ENCODE measurements at regions not wholly inside any gene's neighbourhood (a gene's known extent, or its start where the extent isn't known, plus 50 kb on each side); places are given as distances from the start of the nearest gene placed in this dataset.

DNA sequence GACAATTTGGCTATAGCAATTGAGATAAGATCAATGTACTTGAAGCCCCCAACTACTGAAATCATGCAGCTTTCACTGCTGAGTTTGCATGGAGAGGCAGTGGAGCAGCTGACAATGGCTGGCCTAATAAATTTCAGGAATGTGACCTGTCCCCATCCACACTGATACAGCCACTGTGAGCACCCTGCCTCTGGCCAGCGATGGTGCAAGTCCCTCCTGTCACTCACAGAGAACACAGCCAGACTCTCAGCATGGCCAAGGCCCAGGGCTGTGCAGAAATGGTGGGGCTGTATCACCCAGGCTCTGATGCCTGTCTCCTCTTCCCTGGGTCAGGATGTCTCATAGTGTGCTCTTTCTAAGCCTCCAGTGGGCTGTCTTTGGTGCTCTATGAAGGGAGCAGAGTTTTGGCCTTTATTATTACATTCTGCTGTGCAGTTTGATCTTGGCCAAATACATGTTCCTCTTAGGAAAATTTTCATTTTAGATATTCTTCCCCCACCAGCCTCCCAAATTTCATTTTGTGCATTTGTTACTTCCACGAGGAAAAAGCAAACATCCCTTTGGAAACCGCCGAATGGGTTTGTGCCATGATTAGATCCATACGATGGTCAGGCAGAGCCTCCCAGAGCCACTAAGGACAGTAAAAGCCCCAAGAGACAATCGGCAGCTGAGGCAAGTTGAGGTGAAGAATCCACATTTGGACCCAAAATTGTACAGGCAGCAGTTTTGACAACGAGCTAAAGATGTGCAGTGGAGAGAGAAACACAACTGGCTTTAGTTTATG, 85.1 kb upstream of the WSCD2 start:
- no peaks in the 10 kb centered on the region for H3K9me3 Mint-ChIP-seq
- no peak overlapping the region for H3K4me3 Mint-ChIP-seq
- H3K4me1 Mint-ChIP-seq, result peaks cover 4% of the 10 kb centered on the region
- peaks cover 32% of the 10 kb centered on the region for H3K27me3 Mint-ChIP-seq (ENCODE audit: low read depth)
- H3K27ac Mint-ChIP-seq (ENCODE audit: unreplicated experiment), result no peak overlapping the region
- no peak for DNase-seq (ENCODE audit: low read depth, low spot score)
- no peaks in the 10 kb centered on the region for H3K36me3 Mint-ChIP-seq (ENCODE audit: low read depth)
- TF ChIP-seq, protein P1, sequence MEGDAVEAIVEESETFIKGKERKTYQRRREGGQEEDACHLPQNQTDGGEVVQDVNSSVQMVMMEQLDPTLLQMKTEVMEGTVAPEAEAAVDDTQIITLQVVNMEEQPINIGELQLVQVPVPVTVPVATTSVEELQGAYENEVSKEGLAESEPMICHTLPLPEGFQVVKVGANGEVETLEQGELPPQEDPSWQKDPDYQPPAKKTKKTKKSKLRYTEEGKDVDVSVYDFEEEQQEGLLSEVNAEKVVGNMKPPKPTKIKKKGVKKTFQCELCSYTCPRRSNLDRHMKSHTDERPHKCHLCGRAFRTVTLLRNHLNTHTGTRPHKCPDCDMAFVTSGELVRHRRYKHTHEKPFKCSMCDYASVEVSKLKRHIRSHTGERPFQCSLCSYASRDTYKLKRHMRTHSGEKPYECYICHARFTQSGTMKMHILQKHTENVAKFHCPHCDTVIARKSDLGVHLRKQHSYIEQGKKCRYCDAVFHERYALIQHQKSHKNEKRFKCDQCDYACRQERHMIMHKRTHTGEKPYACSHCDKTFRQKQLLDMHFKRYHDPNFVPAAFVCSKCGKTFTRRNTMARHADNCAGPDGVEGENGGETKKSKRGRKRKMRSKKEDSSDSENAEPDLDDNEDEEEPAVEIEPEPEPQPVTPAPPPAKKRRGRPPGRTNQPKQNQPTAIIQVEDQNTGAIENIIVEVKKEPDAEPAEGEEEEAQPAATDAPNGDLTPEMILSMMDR (conservative IDR thresholded peaks at IDR 0.05), result no peak

DNA sequence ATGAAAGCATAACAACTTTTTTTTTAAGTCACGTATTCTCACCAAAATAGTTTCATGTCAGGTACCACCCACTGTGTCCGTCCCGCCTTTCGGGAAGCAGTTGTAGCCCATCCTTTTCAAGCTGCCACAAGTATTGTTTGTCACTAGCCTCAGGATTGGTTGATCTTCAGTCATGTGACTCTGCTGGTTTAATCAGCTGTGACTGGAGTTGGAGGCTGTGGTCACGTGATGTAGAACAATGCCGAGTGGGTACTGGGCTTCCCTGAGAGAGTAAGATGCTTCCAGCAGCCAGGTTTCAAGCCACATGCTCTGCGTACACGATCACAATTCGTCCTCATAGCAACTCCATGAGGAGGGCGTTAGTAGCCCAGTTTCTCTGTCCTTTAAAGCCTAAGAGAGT, 83.0 kb upstream of the WSCD2 start:
- Mint-ChIP-seq H3K27me3 (ENCODE audit: low read depth) (peaks cover 32% of the 10 kb centered on the region), H3K9me3 (no peaks in the 10 kb centered on the region), H3K27ac (ENCODE audit: unreplicated experiment) (no peak overlapping the region), H3K4me1 (peaks cover 4% of the 10 kb centered on the region), H3K36me3 (ENCODE audit: low read depth) (no peaks in the 10 kb centered on the region), H3K4me3 (no peak overlapping the region)
- no peak for DNase-seq (ENCODE audit: low read depth, low spot score)
- TF ChIP-seq, protein P1 (conservative IDR thresholded peaks at IDR 0.05), result no peak

DNA sequence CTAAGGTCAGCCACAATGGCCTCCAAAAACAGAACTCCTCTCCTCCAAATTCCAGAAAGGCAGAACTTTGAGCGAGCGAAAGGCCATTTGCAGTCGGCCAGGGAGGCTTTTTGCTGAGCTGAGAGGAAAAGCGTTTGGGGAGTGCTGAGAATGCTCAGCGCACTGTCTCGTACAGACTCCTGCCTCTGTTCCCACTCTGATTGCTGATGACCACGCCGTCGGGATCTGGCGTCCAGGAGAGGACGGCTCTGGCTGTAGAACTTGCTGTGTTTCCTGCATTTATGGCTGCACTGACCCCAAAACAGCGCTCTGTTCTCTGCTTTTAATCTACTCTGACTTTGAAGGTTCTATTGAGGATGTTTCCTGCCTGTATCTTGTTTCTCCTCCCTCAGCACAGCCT, 82.4 kb upstream of the WSCD2 start:
- H3K4me3 Mint-ChIP-seq, result no peak overlapping the region
- DNase-seq (ENCODE audit: low read depth, low spot score), result no peak
- no peaks in the 10 kb centered on the region for H3K9me3 Mint-ChIP-seq
- H3K4me1 Mint-ChIP-seq, result peaks cover 7% of the 10 kb centered on the region
- peaks cover 30% of the 10 kb centered on the region for H3K27me3 Mint-ChIP-seq (ENCODE audit: low read depth)
- H3K36me3 Mint-ChIP-seq (ENCODE audit: low read depth), result no peaks in the 10 kb centered on the region
- no peak overlapping the region for H3K27ac Mint-ChIP-seq (ENCODE audit: unreplicated experiment)
- TF ChIP-seq, protein P1 (conservative IDR thresholded peaks at IDR 0.05), result no peak

GRCh38 chr12:108047071-108047550, 82.0 kb upstream of the WSCD2 start:
- H3K27me3 Mint-ChIP-seq (ENCODE audit: low read depth), result peaks cover 31% of the 10 kb centered on the region
- no peak overlapping the region for H3K4me3 Mint-ChIP-seq
- no peak overlapping the region for H3K27ac Mint-ChIP-seq (ENCODE audit: unreplicated experiment)
- no peaks in the 10 kb centered on the region for H3K36me3 Mint-ChIP-seq (ENCODE audit: low read depth)
- H3K9me3 Mint-ChIP-seq, result no peaks in the 10 kb centered on the region
- DNase-seq (ENCODE audit: low read depth, low spot score), result no peak
- peaks cover 9% of the 10 kb centered on the region for H3K4me1 Mint-ChIP-seq
- TF ChIP-seq, protein P1 (conservative IDR thresholded peaks at IDR 0.05), result no peak

DNA sequence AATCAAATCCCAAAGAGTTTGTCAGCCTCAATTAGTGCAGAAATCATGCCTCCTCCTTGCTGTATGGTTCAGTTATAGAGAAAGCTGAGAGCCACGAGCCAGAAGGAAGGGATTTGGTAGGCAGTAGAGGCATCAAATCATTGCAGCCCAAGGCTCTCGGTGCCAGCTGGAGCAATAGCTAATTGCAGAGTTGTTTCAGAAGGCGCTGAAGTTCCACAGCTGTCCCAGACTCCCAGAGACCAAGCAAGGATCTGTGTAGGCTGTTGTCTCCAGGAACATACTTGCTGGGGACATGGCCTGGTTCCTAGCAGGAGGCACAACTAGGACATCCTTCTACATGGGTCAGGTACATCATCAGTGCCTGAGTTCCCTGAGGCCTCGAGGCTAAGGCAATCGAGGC, 80.4 kb upstream of the WSCD2 start:
- Mint-ChIP-seq H3K4me1 (peaks cover 5% of the 10 kb centered on the region), H3K36me3 (ENCODE audit: low read depth) (no peaks in the 10 kb centered on the region), H3K4me3 (no peak overlapping the region), H3K27ac (ENCODE audit: unreplicated experiment) (no peak overlapping the region), H3K9me3 (no peaks in the 10 kb centered on the region), H3K27me3 (ENCODE audit: low read depth) (peaks cover 41% of the 10 kb centered on the region)
- TF ChIP-seq, protein P1 (conservative IDR thresholded peaks at IDR 0.05), result no peak
- DNase-seq (ENCODE audit: low read depth, low spot score), result no peak
